ENCODE measurements at regions not wholly inside any gene's neighbourhood (a gene's known extent, or its start where the extent isn't known, plus 50 kb on each side); places are given as distances from the start of the nearest gene placed in this dataset.
"Not testable (repeated sequence)": the region's sequence is repeated elsewhere in the genome, so short reads cannot be mapped to it uniquely, and the experiment has no call there.

GRCh38 chr2:54029721-54030395 is 59.1 kb upstream of the PSME4 start:
- CTCF ChIA-PET: no interaction called here
- H3K27ac ChIP-seq: no peak overlapping the region
- no peak for TF ChIP-seq CTCF (conservative IDR thresholded peaks at IDR 0.05; ENCODE audit: low read depth)
- no peak for DNase-seq (ENCODE audit: low spot score)
- POLR2A ChIA-PET (ENCODE audit: low non-redundant PET): no interaction called here

- DNase-seq (ENCODE audit: low spot score); CTCF ChIA-PET; H3K27ac ChIP-seq; POLR2A ChIA-PET (ENCODE audit: low non-redundant PET): not testable (repeated sequence)
Observed at GRCh38 chr2:54025463-54026075, 54.8 kb upstream of the PSME4 start.

- TF ChIP-seq CTCF (conservative IDR thresholded peaks at IDR 0.05; ENCODE audit: low read depth): no peak
- POLR2A ChIA-PET (ENCODE audit: low non-redundant PET): no interaction called here
Observed at GRCh38 chr2:54024576-54024975, 53.8 kb upstream of the PSME4 start.

GRCh38 chr2:54021702-54022101 is 50.9 kb upstream of the PSME4 start:
- ChIA-PET CTCF (interaction anchor here (0.7 kb wide), 1 partner anchor 683 kb away, joined by 3 read pairs; no protein-coding TSS in a partner anchor), POLR2A (ENCODE audit: low non-redundant PET) (no interaction called here)

More at GRCh38 chr2:54024576-54024975, 53.8 kb upstream of the PSME4 start:
- DNase-seq (ENCODE audit: low spot score): no peak
- CTCF ChIA-PET: interaction anchor here (0.6 to 0.7 kb wide), 2 partner anchors 11 to 83 kb away, joined by 4 to 6 read pairs; no protein-coding TSS in a partner anchor
- H3K27ac ChIP-seq: no peak overlapping the region

GRCh38 chr2:54020793-54021414 is 50.1 kb upstream of the PSME4 start:
- no peak for TF ChIP-seq CTCF (conservative IDR thresholded peaks at IDR 0.05; ENCODE audit: low read depth)
- DNase-seq (ENCODE audit: low spot score): no peak
- ChIA-PET CTCF (interaction anchor here (0.5 to 0.6 kb wide), 2 partner anchors 12 to 14 kb away, joined by 3 read pairs; no protein-coding TSS in a partner anchor), POLR2A (ENCODE audit: low non-redundant PET) (no interaction called here)
- no peak overlapping the region for H3K27ac ChIP-seq

More at GRCh38 chr2:54021702-54022101, 50.9 kb upstream of the PSME4 start:
- no peak for DNase-seq (ENCODE audit: low spot score)
- H3K27ac ChIP-seq: no peak overlapping the region
- TF ChIP-seq CTCF (conservative IDR thresholded peaks at IDR 0.05; ENCODE audit: low read depth): no peak

Data from RWPE1 (cell line).